ENCODE measurements at regions not wholly inside any gene's neighbourhood (a gene's known extent, or its start where the extent isn't known, plus 50 kb on each side); places are given as distances from the start of the nearest gene placed in this dataset.

DNA sequence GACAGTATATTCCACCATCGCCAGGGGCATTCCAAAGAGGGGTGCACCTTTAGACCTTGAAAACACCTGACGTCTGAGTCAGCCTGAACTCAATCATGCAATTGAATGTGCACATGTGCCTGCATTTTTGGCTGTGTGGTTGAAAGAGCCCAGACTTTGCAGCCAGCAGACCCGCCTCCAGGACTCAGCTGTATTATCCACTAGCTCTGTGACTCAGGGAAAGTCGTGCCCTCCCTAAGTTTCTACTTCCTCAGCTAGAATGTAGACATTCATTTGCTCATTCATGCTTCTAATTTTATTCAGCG, 94.2 kb downstream of the LRRC30 start:
- TF ChIP-seq CTCF (IDR thresholded peaks at IDR 0.05) = no peak
- no peak overlapping the region for H3K27ac ChIP-seq
- DNase-seq (ENCODE audit: low spot score) = no peak
- H3K4me3 ChIP-seq = no peak overlapping the region

GRCh38 chr18:7329016-7329415, 98.1 kb downstream of the LRRC30 start:
- Histone ChIP-seq H3K4me3 (no peak overlapping the region), H3K27ac (no peak overlapping the region)
- DNase-seq (ENCODE audit: low spot score) = no peak
- TF ChIP-seq CTCF (IDR thresholded peaks at IDR 0.05) = no peak

DNA sequence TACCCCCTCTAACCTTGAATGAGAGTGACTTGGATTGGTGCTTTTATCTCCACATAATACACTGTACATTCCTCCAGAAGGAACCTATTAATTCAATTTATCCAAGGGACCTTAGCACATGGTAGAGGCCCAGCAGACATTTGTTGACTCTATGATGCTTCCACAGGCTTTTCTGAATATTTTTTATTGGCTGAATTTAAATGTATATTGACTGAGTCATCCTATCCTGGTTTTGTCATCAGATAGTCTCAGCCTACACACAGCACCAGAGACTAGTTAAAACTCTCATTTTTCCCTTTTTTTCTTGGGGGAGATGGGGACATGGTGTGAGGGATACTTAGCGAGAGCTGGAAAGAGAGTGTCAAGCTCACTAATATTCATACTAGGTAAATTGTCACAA, 101.6 kb downstream of the LRRC30 start:
- Histone ChIP-seq H3K27ac (no peak overlapping the region), H3K4me3 (no peak overlapping the region)
- no peak for TF ChIP-seq CTCF (IDR thresholded peaks at IDR 0.05)
- DNase-seq (ENCODE audit: low spot score) = no peak

DNA sequence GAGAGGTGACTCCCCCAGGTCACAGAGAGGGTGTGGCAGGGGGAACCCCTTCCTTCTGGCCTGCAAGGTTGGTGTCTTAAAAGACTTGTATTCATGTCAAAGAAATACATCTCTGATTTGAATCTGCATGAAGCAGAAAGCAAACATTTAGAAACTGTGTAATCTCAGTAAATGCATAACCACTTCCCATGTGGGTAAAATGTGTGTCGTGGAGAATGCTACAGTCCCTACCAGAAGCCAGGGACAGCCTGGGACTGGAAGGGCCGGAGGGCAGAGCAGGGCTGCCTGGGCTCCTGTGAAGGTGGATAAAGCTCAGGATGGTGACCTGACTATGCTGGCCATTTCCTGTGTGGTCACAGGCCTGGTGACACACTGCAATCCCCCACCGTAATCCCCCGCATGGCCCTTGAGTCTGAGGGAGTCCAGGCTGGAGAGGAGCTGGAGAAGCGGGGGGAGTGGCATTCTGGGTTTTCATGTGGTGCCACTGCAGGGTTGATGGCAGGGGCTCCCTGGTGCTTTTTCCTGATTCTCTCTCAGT, 102.2 kb downstream of the LRRC30 start:
- TF ChIP-seq CTCF (IDR thresholded peaks at IDR 0.05) = no peak
- Histone ChIP-seq H3K4me3 (no peak overlapping the region), H3K27ac (no peak overlapping the region)
- no peak for DNase-seq (ENCODE audit: low spot score)

DNA sequence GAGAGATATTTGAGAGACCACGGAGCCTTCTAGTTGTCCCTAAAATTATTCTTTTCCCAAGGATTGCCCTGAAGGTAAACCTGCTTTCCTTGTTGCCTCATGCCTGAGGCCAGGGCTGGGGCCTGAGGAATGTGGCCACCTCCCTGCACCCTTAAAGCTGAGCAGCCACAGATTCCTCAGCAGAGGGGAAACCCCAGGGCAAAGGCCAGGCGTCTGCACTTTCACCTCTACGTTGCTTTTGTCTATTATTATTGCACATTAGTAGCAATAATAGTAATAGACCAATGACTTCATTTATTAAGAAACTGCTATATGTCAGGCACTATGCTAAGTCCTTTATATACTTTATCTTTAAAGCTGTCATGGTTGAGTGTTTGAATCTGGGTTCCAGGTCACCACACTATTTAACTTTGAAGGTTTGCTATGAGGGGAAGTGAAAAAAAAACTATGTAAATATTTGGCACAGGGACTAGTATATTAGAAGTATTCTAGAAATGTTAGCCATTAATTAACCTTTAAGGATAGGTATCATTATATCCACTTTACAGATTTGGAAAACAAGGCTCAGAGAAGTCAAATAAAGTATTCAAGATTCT, 104.2 kb downstream of the LRRC30 start:
- no peak for DNase-seq (ENCODE audit: low spot score)
- no peak overlapping the region for H3K27ac ChIP-seq
- no peak for TF ChIP-seq CTCF (IDR thresholded peaks at IDR 0.05)
- no peak overlapping the region for H3K4me3 ChIP-seq

- TF ChIP-seq CTCF (IDR thresholded peaks at IDR 0.05) = no peak
- no peak for DNase-seq (ENCODE audit: low spot score)
- no peak overlapping the region for H3K4me3 ChIP-seq
Observed at GRCh38 chr18:7336623-7337022, 105.7 kb downstream of the LRRC30 start.

GRCh38 chr18:7338846-7339245, 108.0 kb downstream of the LRRC30 start:
- no peak overlapping the region for H3K4me3 ChIP-seq
- DNase-seq (ENCODE audit: low spot score) = no peak
- no peak for TF ChIP-seq CTCF (IDR thresholded peaks at IDR 0.05)
- H3K27ac ChIP-seq = no peak overlapping the region

More at GRCh38 chr18:7336623-7337022, 105.7 kb downstream of the LRRC30 start:
- no peak overlapping the region for H3K27ac ChIP-seq

Data from coronary artery (tissue), 2 donors.